Spleen (tissue), 11 donors: ENCODE measurements at regions not wholly inside any gene's neighbourhood (a gene's known extent, or its start where the extent isn't known, plus 50 kb on each side); places are given as distances from the start of the nearest gene placed in this dataset.

Experiments used
- DNase-seq: peaks from one replicate; pipeline ENCODE4 v3.0.0-alpha.2; 2020
- H3K27ac ChIP-seq, 8 donors: fragments of 200-600 bp; sonication (generic) in 7 of 8; 1 replicate in 4 of 8; 2 replicates in 4 of 8; pipeline versions ENCODE4 v1.5.0 to v1.8.0; 2016 to 2021; ENCODE audit warnings: inconsistent platforms in 4 of 8, mild to moderate bottlenecking in 4 of 8, moderate library complexity in 1 of 8
- H3K27me3 ChIP-seq, 7 donors: fragments of 200-600 bp; sonication (generic) in 6 of 7; replicated peaks in 1 of 7; 1 replicate in 4 of 7; 2 replicates in 3 of 7; pipeline versions ENCODE4 v1.5.0 to v1.8.0; 2016 to 2021; ENCODE audit warnings: inconsistent platforms in 3 of 7, mild to moderate bottlenecking in 1 of 7
- H3K36me3 ChIP-seq, 6 donors: fragments of 200-600 bp; sonication (generic) in 5 of 6; 1 replicate in 4 of 6; 2 replicates in 2 of 6; pipeline versions ENCODE4 v1.5.0 to v1.8.0; 2016 to 2021; ENCODE audit warnings: inconsistent platforms in 2 of 6
- H3K4me1 ChIP-seq, 6 donors: fragments of 200-600 bp; sonication (generic) in 5 of 6; 1 replicate in 3 of 6; 2 replicates in 3 of 6; pipeline versions ENCODE4 v1.5.0 to v1.8.0; 2016 to 2021; ENCODE audit warnings: inconsistent platforms in 3 of 6
- H3K4me3 ChIP-seq, 8 donors: fragments of 200-600 bp; sonication (generic) in 7 of 8; 1 replicate in 4 of 8; 2 replicates in 4 of 8; pipeline versions ENCODE4 v1.5.0 to v1.8.0; 2016 to 2021; ENCODE audit warnings: inconsistent platforms in 4 of 8, mild to moderate bottlenecking in 4 of 8, moderate library complexity in 2 of 8
- H3K9me3 ChIP-seq, 8 donors: fragments of 200-600 bp; sonication (generic) in 7 of 8; 1 replicate in 4 of 8; 2 replicates in 4 of 8; pipeline versions ENCODE4 v1.5.0 to v1.8.0; 2016 to 2021; ENCODE audit warnings: inconsistent platforms in 4 of 8
- POLR2A ChIP-seq, 3 donors: fragments of 450-650 bp; IDR thresholded peaks; one replicate each; pipeline ENCODE4 v1.5.1; 2017; ENCODE audit warnings: antibody characterized with exemption in 3 of 3, mild to moderate bottlenecking in 1 of 3
- POLR2AphosphoS5 ChIP-seq, 3 donors: sonication (generic); formaldehyde crosslinking; IDR thresholded peaks; one replicate each; pipeline ENCODE4 v1.5.1; 2017; ENCODE audit warnings: antibody characterized with exemption in 3 of 3
- WGBS, 5 donors: extraction: QIAGEN DNeasy Blood & Tissue Kit in 3 of 5; methylation state at CpG; one replicate each; pipeline versions ENCODE4 v1.1.5 to v1.1.7; 2013 to 2018; 5-methylcytosine and 5-hydroxymethylcytosine counted together
- intact Hi-C: fragments of 100-400 bp; cut with DNase I; formaldehyde crosslinking; loops from one replicate; pipeline ENCODE4 v1.15.0; 2023; ENCODE audit warnings: low total_unique reads
- TF ChIP-seq, protein P1 (sequence below), 11 experiments: fragments of 200-600 bp in 7 of 11; fragments of 450-650 bp in 4 of 11; sonication (generic) in 4 of 11; IDR thresholded peaks in 8 of 11; conservative IDR thresholded peaks in 3 of 11; 1 replicate in 7 of 11; 2 replicates in 4 of 11; pipeline versions ENCODE4 v1.4.0 to v1.8.0; 2016 to 2021; ENCODE audit warnings: antibody characterized with exemption in 11 of 11, inconsistent platforms in 4 of 11, mild to moderate bottlenecking in 1 of 11
- donor health status: healthy with polysubstance abuse.
- donor health status: DM: no; HTN: no; CAD: no; lungs with moderate emphysema.
- donor health status: DM: no; HTN: no; CAD: no.
- donor health status: Bipolar disorder and iron deficiency.
- donor health status: healthy.
- donor health status: DM: no; HTN: no; CAD: no.
- donor health status: DM: yes; HTN: yes; CAD: no.

GRCh38 chr4:159540501-159540900 is 437.6 kb downstream of the RAPGEF2 start:
- TF ChIP-seq, protein P1, sequence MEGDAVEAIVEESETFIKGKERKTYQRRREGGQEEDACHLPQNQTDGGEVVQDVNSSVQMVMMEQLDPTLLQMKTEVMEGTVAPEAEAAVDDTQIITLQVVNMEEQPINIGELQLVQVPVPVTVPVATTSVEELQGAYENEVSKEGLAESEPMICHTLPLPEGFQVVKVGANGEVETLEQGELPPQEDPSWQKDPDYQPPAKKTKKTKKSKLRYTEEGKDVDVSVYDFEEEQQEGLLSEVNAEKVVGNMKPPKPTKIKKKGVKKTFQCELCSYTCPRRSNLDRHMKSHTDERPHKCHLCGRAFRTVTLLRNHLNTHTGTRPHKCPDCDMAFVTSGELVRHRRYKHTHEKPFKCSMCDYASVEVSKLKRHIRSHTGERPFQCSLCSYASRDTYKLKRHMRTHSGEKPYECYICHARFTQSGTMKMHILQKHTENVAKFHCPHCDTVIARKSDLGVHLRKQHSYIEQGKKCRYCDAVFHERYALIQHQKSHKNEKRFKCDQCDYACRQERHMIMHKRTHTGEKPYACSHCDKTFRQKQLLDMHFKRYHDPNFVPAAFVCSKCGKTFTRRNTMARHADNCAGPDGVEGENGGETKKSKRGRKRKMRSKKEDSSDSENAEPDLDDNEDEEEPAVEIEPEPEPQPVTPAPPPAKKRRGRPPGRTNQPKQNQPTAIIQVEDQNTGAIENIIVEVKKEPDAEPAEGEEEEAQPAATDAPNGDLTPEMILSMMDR (IDR thresholded peaks at IDR 0.05 in 8 of 11, conservative IDR thresholded peaks at IDR 0.05 in 3 of 11), result no peak
- TF ChIP-seq POLR2AphosphoS5 (IDR thresholded peaks at IDR 0.05) (no peak), POLR2A (IDR thresholded peaks at IDR 0.05) (no peak)
- WGBS, 5 donors, result 48 to 75% (median 67%) methylated on average over 4 of the region's 4 CpGs
- intact Hi-C loops, result no loop called here
- H3K27ac ChIP-seq, result no peak overlapping the region
- H3K4me3 ChIP-seq, result no peak overlapping the region
- no peaks in the 10 kb centered on the region for H3K27me3 ChIP-seq
- H3K4me1 ChIP-seq, result no peaks in the 10 kb centered on the region
- no peak for DNase-seq
- no peaks in the 10 kb centered on the region for H3K36me3 ChIP-seq
- H3K9me3 ChIP-seq, result peaks cover 0 to 23% (median 17%) of the 10 kb centered on the region in 8 donors

- Histone ChIP-seq H3K27ac (no peak overlapping the region), H3K36me3 (no peaks in the 10 kb centered on the region), H3K27me3 (no peaks in the 10 kb centered on the region), H3K9me3 (peaks cover 0 to 17% (median 11%) of the 10 kb centered on the region in 8 donors), H3K4me3 (no peak overlapping the region), H3K4me1 (no peaks in the 10 kb centered on the region)
- no peak for DNase-seq
- TF ChIP-seq, protein P1 (IDR thresholded peaks at IDR 0.05 in 8 of 11, conservative IDR thresholded peaks at IDR 0.05 in 3 of 11), result no peak
- no peak for TF ChIP-seq POLR2A (IDR thresholded peaks at IDR 0.05)
- TF ChIP-seq POLR2AphosphoS5 (IDR thresholded peaks at IDR 0.05), result no peak
- intact Hi-C loops, result no loop called here
- WGBS, 5 donors, result 69 to 85% (median 72%) methylated on average over 2 of the region's 2 CpGs
These were observed 438.3 kb downstream of the RAPGEF2 start for GRCh38 chr4:159541143-159541542.

- no peaks in the 10 kb centered on the region for H3K27me3 ChIP-seq
- H3K36me3 ChIP-seq, result no peaks in the 10 kb centered on the region
- TF ChIP-seq, protein P1 (IDR thresholded peaks at IDR 0.05 in 8 of 11, conservative IDR thresholded peaks at IDR 0.05 in 3 of 11), result no peak
- no peak for TF ChIP-seq POLR2AphosphoS5 (IDR thresholded peaks at IDR 0.05)
- no peak for TF ChIP-seq POLR2A (IDR thresholded peaks at IDR 0.05)
- intact Hi-C loops, result no loop called here
- no peak overlapping the region for H3K4me3 ChIP-seq
- 14 to 41% (median 27%) methylated on average over 1 of the region's 1 CpG for WGBS, 5 donors
- no peaks in the 10 kb centered on the region for H3K4me1 ChIP-seq
- H3K27ac ChIP-seq, result no peak overlapping the region
- DNase-seq, result no peak
- H3K9me3 ChIP-seq, result peaks cover 0 to 5% (median 1%) of the 10 kb centered on the region in 8 donors
These were observed 439.4 kb downstream of the RAPGEF2 start for GRCh38 chr4:159542296-159542695.

GRCh38 chr4:159543831-159544230 is 441.0 kb downstream of the RAPGEF2 start:
- Histone ChIP-seq H3K27ac (no peak overlapping the region), H3K4me3 (no peak overlapping the region), H3K36me3 (no peaks in the 10 kb centered on the region), H3K9me3 (no peaks in the 10 kb centered on the region), H3K27me3 (no peaks in the 10 kb centered on the region), H3K4me1 (no peaks in the 10 kb centered on the region)
- no peak for TF ChIP-seq POLR2A (IDR thresholded peaks at IDR 0.05)
- TF ChIP-seq, protein P1 (IDR thresholded peaks at IDR 0.05 in 8 of 11, conservative IDR thresholded peaks at IDR 0.05 in 3 of 11), result no peak
- no peak for TF ChIP-seq POLR2AphosphoS5 (IDR thresholded peaks at IDR 0.05)
- intact Hi-C loops, result no loop called here
- DNase-seq, result no peak
- WGBS, 5 donors, result 68 to 86% (median 73%) methylated on average over 5 of the region's 5 CpGs
